ENCODE measurements at regions not wholly inside any gene's neighbourhood (a gene's known extent, or its start where the extent isn't known, plus 50 kb on each side); places are given as distances from the start of the nearest gene placed in this dataset.

- intact Hi-C loops (cut with DNase I), result no loop called here
- no peak for ATAC-seq
- no peak for DNase-seq (ENCODE audit: low spot score)
These were observed 164.9 kb downstream of the UFM1 start for GRCh38 chr13:38514575-38514974.

- intact Hi-C loops (cut with DNase I), result no loop called here
- no peak for DNase-seq (ENCODE audit: low spot score)
- no peak for ATAC-seq
These were observed 168.5 kb upstream of the FREM2 start for GRCh38 chr13:38518328-38518727.

GRCh38 chr13:38519229-38519911 is 167.5 kb upstream of the FREM2 start:
- DNase-seq (ENCODE audit: low spot score), result no peak
- no peak for ATAC-seq
- intact Hi-C loops (cut with DNase I), result no loop called here

DNA sequence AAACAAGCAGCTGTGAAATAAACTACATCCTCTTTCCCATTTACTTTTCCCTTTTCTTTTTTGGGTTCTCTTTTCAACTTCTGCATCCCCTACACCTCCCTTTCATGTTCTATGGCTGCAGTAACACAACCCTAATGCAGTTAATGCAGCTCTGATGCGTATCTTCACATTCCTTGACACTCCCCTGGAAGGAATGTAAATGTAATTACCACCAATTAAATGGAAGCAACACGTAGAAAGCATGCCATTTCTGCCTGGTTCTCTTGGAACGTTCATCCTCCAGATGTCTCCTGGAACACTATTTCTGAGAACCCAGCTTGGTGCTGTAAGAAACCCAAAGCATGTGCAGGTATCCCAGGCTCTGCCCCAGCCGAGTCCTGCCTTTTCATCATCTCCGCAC is 166.8 kb upstream of the FREM2 start:
- intact Hi-C loops (cut with DNase I), result no loop called here
- no peak for ATAC-seq

GRCh38 chr13:38527140-38527539 is 159.7 kb upstream of the FREM2 start:
- ATAC-seq (no peak), DNase-seq (ENCODE audit: low spot score) (no peak)
- intact Hi-C loops (cut with DNase I), result no loop called here

More for the DNA sequence above, 166.8 kb upstream of the FREM2 start:
- DNase-seq (ENCODE audit: low spot score), result no peak

DNA sequence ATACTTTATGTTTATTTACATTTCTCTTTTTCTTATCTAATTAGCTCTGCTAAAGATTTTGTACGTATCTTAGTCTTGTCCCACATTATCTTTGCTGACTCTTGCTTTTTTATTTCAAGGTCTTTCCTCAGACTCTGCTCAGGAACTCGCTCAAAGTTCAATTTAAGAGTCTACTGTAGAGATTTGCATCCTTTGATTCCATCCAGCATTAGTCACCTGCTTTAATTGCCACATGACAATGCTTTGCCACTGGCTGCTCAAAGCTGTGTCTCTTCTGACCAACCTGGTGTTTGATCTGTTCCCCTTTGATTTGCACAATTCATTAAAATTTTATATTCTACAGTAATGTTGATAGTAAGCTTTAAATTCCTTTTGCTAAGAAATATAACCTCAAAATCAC is 157.9 kb upstream of the FREM2 start:
- DNase-seq (ENCODE audit: low spot score), result no peak
- intact Hi-C loops (cut with DNase I), result no loop called here
- ATAC-seq, result no peak

DNA sequence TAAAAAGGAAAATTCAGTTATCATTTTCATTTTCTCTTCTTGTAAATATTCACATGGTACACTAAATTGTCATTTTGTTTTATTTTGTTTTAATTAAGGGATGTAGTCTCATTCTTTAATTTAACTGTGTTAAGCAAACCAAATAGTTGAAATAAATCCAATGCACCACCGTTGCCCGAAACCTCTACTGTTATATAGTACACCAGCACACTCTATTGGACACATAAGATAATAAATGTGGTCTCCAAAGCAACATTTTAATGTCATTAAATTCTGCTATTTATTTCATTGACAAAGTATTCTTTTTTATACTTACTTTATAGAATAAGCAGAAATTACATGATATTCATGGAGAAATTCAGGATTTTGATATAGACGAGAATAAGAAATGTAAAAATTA is 156.4 kb upstream of the FREM2 start:
- ATAC-seq (no peak), DNase-seq (ENCODE audit: low spot score) (no peak)
- intact Hi-C loops (cut with DNase I), result no loop called here

GRCh38 chr13:38535261-38535660 is 151.6 kb upstream of the FREM2 start:
- ATAC-seq (no peak), DNase-seq (ENCODE audit: low spot score) (no peak)
- intact Hi-C loops (cut with DNase I), result no loop called here

- intact Hi-C loops (cut with DNase I), result no loop called here
- ATAC-seq (no peak), DNase-seq (ENCODE audit: low spot score) (no peak)
These were observed 149.8 kb upstream of the FREM2 start for GRCh38 chr13:38537051-38537450.

DNA sequence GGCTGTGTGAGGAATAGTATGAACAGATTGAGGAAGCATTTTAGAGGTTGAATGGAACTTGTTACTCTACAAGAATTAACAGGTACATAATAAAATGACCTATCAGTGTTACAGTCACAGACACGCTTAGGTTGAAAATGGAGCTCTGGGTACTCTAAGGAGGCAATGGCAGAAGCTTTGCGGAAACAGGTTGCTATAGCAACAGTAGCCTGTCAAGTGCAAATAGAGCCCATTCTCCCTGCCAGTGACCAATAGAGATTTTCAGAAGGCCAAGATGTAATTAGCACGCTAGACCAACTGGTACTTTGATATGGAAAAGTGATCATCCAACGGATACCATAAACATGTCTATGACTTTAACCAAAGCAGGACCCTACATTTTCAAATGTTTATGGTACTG is 148.5 kb upstream of the FREM2 start:
- intact Hi-C loops (cut with DNase I), result no loop called here
- ATAC-seq, result no peak
- no peak for DNase-seq (ENCODE audit: low spot score)

GRCh38 chr13:38539632-38540031 is 147.2 kb upstream of the FREM2 start:
- DNase-seq (ENCODE audit: low spot score), result no peak

GRCh38 chr13:38542601-38543000 is 144.3 kb upstream of the FREM2 start:
- intact Hi-C loops (cut with DNase I), result no loop called here
- ATAC-seq, result no peak
- no peak for DNase-seq (ENCODE audit: low spot score)

More at GRCh38 chr13:38539632-38540031, 147.2 kb upstream of the FREM2 start:
- intact Hi-C loops (cut with DNase I), result no loop called here
- ATAC-seq, result no peak

- ATAC-seq, result no peak
- intact Hi-C loops (cut with DNase I), result no loop called here
These were observed 143.3 kb upstream of the FREM2 start for GRCh38 chr13:38543561-38543960.

GRCh38 chr13:38563739-38564138 is 123.1 kb upstream of the FREM2 start:
- intact Hi-C loops (cut with DNase I), result no loop called here
- ATAC-seq, result no peak
- no peak for DNase-seq (ENCODE audit: low spot score)

More at GRCh38 chr13:38543561-38543960, 143.3 kb upstream of the FREM2 start:
- no peak for DNase-seq (ENCODE audit: low spot score)

DNA sequence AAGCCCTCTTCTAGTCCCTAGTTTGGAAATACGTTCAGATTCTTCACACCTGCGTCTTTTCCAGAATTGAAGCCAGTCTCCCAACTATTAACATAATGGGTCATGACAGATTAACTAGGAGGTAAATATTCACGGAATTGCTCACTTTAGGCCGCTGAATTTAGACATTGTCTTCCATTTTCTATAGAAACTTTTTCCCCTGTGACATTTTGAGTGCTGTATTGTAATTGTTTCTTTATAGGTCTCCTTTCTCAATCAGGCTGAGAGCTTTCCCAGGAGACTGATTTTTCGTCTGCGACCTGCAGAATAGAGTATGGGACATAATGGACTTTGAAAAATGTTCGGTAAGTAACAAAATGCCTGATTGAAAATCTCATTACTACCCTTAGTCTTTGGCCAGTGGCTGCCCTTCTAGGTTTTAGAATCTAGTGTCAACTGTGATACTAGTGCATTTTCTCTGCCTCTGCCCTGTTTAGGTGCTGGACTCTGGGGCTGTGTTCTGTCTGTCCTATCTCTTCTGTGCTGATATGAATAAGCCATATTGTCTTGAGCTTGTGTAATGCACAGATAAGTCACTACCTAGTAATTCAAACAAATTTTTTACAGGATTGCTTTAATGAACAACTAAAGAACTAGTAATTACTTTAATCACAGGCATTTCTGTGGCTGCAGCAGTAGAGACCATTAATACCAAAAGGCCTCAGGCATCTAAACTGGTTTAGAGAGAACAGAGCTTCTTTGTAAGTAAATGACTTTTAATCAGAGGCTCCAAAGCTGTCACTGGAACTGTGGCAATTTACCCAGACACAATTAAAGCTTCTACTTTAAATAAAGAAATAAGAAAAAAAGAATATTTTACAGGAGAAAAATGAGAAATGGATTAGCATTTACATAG is 122.4 kb upstream of the FREM2 start:
- ATAC-seq (no peak), DNase-seq (ENCODE audit: low spot score) (no peak)
- intact Hi-C loops (cut with DNase I), result no loop called here

GRCh38 chr13:38566023-38566422 is 120.9 kb upstream of the FREM2 start:
- ATAC-seq, result no peak

GRCh38 chr13:38566519-38566918 is 120.4 kb upstream of the FREM2 start:
- no peak for DNase-seq (ENCODE audit: low spot score)
- intact Hi-C loops (cut with DNase I), result loop anchor here (1.0 kb wide), 1 partner anchor 13 kb away; no protein-coding TSS in a partner anchor
- ATAC-seq, result no peak

More at GRCh38 chr13:38566023-38566422, 120.9 kb upstream of the FREM2 start:
- intact Hi-C loops (cut with DNase I), result loop anchor here (1.0 kb wide), 1 partner anchor 13 kb away; no protein-coding TSS in a partner anchor
- no peak for DNase-seq (ENCODE audit: low spot score)

DNA sequence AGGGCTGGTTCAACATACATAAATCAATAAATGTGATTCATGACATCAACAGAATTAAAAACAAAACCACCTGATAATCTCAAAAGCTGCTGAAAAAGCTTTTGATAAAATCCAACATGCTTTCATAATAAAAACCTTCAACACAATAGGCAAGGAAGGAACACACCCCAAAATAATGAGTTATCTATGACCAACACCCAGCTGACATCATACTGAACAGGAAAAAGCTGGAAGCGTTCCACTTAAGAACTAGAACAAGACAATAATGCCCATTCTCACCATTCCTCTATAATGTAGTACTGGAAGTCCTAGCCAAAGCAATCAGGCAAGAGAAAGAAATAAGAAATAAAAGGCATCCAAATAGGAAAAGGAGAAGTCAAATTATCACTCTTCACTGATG is 116.2 kb upstream of the FREM2 start:
- intact Hi-C loops (cut with DNase I), result no loop called here
- ATAC-seq, result no peak
- no peak for DNase-seq (ENCODE audit: low spot score)

DNA sequence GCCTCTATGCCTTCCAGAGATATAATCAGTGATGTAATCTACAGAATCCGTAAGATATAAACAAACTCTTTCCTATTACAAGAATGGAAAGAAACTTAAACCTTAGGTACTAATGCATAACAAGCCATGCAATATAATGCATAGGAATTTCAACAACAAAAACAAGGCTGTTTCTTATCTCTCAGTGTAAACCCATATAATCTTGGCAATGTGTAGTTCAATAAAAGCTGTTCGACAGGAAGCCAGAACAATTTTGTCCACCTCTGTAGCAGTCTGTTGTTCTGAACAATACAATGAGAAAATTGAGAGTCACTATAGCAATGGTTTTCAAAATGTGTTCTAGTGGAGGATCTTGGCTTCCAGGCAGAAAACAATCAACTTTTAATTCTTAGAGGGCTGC is 111.5 kb upstream of the FREM2 start:
- ATAC-seq, result no peak
- intact Hi-C loops (cut with DNase I), result no loop called here
- DNase-seq (ENCODE audit: low spot score), result no peak

DNA sequence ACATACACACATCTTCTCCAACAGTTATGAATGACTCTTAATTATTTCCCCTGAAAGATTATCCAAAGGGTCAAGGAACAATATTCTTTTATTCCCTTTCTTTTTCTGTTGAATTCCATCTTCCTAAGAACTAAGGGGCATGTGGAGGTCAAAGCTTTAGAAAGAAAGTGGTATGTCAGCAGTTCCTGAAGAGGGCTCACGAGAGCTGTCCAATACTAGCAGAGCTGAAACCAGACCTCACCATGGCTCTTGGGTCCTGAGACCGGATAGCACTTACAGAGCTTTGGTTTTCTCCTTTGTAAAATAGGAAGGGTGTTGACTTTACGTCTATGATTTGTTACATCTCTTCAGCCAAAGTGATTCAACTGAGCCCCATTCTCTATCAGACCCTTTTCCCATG is 109.8 kb upstream of the FREM2 start:
- no peak for DNase-seq (ENCODE audit: low spot score)
- no peak for ATAC-seq
- intact Hi-C loops (cut with DNase I), result no loop called here
